CD4-positive, CD25-positive, alpha-beta regulatory T cell (primary cell): ENCODE measurements at regions not wholly inside any gene's neighbourhood (a gene's known extent, or its start where the extent isn't known, plus 50 kb on each side); places are given as distances from the start of the nearest gene placed in this dataset.

Source experiments
- ATAC-seq, 2 donors: fragments of 150-1000 bp; cut with Tn5 transposase; one replicate each; pipeline ENCODE4 v1.10.0; 2021; ENCODE audit warnings: low read depth in 2 of 2, moderate number of reproducible peaks in 2 of 2, moderate library complexity in 1 of 2
- DNase-seq, 3 donors: peaks; one replicate each; pipeline versions ENCODE4 v3.0.0 to v3.0.0-alpha.2; 2012 to 2022; ENCODE audit warnings: mixed read lengths in 1 of 3
- H3K27ac ChIP-seq: one replicate; pipeline ENCODE4 v1.7.0; 2013; ENCODE audit warnings: mild to moderate bottlenecking, low read length; ENCODE audit not compliant: insufficient read depth, poor library complexity, severe bottlenecking
- H3K27me3 ChIP-seq: one replicate; pipeline ENCODE4 v1.7.0; 2013; ENCODE audit warnings: low read length; ENCODE audit not compliant: control insufficient read depth, insufficient read depth
- H3K36me3 ChIP-seq: one replicate; pipeline ENCODE4 v1.7.0; 2013; ENCODE audit warnings: mild to moderate bottlenecking, low read length, moderate library complexity; ENCODE audit not compliant: control insufficient read depth, insufficient read depth
- H3K4me1 ChIP-seq: 2 replicates; pipeline ENCODE4 v1.7.0; 2013; ENCODE audit warnings: mild to moderate bottlenecking, low read length; ENCODE audit not compliant: insufficient read depth, control insufficient read depth, poor library complexity, severe bottlenecking
- H3K4me3 ChIP-seq: one replicate; pipeline ENCODE4 v1.7.0; 2013; ENCODE audit warnings: low read depth, mild to moderate bottlenecking, low read length, moderate library complexity
- H3K9me3 ChIP-seq, 2 experiments: 1 replicate in 1 of 2; 2 replicates in 1 of 2; pipeline ENCODE4 v1.7.0; 2013; ENCODE audit warnings: low read length in 2 of 2, mild to moderate bottlenecking in 1 of 2, moderate library complexity in 1 of 2; ENCODE audit not compliant: control insufficient read depth in 2 of 2
- H3K27ac Mint-ChIP-seq, 3 donors: one replicate each; pipeline ENCODE4 v1.8.0; 2020 to 2022; ENCODE audit warnings: mild to moderate bottlenecking in 3 of 3, mixed read lengths in 3 of 3, moderate library complexity in 2 of 3
- H3K27me3 Mint-ChIP-seq: one replicate; pipeline ENCODE4 v1.8.0; 2022; ENCODE audit warnings: mild to moderate bottlenecking, mixed read lengths
- H3K36me3 Mint-ChIP-seq: one replicate; pipeline ENCODE4 v1.8.0; 2020; ENCODE audit warnings: mixed read lengths
- H3K4me1 Mint-ChIP-seq, 4 donors: one replicate each; pipeline ENCODE4 v1.8.0; 2020 to 2022; ENCODE audit warnings: mixed read lengths in 4 of 4, mild to moderate bottlenecking in 1 of 4
- H3K4me3 Mint-ChIP-seq, 4 donors: one replicate each; pipeline ENCODE4 v1.8.0; 2020 to 2022; ENCODE audit warnings: mild to moderate bottlenecking in 4 of 4, mixed read lengths in 4 of 4, moderate library complexity in 3 of 4
- H3K9me3 Mint-ChIP-seq, 7 donors: one replicate each; pipeline ENCODE4 v1.8.0; 2020 to 2022; ENCODE audit warnings: mixed read lengths in 7 of 7, mild to moderate bottlenecking in 3 of 7, moderate library complexity in 2 of 7

- peaks cover 6 to 30% (median 20%) of the 10 kb centered on the region in 7 donors for H3K9me3 Mint-ChIP-seq
- H3K36me3 Mint-ChIP-seq: no peaks in the 10 kb centered on the region
Observed at GRCh38 chr14:53501361-53502211, 348.5 kb upstream of the DDHD1 start.

DNA sequence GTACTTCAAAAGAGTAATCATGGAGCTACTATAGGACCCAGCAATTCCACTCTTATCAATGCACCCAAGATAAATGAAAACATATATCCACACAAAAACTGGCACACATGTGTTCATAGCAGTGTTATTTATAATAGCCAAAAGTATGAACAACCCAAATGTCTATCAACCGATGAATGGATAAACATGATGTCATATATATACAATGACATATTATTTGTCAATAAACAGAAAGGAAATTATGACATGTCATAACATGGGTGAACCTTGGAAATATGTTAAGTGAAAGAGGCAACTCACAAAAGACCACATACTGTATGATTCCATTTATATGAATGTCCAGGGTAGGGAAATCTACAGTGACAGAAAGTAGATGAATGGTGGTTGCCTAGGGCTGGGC lies 347.1 kb upstream of the DDHD1 start:
- H3K36me3 ChIP-seq: no peaks in the 10 kb centered on the region
- H3K9me3 Mint-ChIP-seq: peaks cover 5 to 24% (median 20%) of the 10 kb centered on the region in 7 donors
- no peaks in the 10 kb centered on the region for H3K4me1 Mint-ChIP-seq
- no peak for ATAC-seq
- H3K4me3 Mint-ChIP-seq: no peak overlapping the region
- H3K27me3 Mint-ChIP-seq: no peaks in the 10 kb centered on the region
- no peak for DNase-seq
- no peak overlapping the region for H3K4me3 ChIP-seq
- H3K36me3 Mint-ChIP-seq: no peaks in the 10 kb centered on the region
- peaks cover 0 to 5% of the 10 kb centered on the region in 2 experiments for H3K9me3 ChIP-seq
- H3K4me1 ChIP-seq: no peaks in the 10 kb centered on the region
- H3K27ac ChIP-seq: no peak overlapping the region
- no peaks in the 10 kb centered on the region for H3K27me3 ChIP-seq
- H3K27ac Mint-ChIP-seq: no peak overlapping the region

More at GRCh38 chr14:53501361-53502211, 348.5 kb upstream of the DDHD1 start:
- Histone ChIP-seq H3K27ac (no peak overlapping the region), H3K27me3 (no peaks in the 10 kb centered on the region), H3K36me3 (no peaks in the 10 kb centered on the region), H3K4me3 (no peak overlapping the region), H3K4me1 (no peaks in the 10 kb centered on the region), H3K9me3 (peaks cover 0 to 5% of the 10 kb centered on the region in 2 experiments)
- Mint-ChIP-seq H3K27me3 (peaks cover 5% of the 10 kb centered on the region), H3K27ac (no peak overlapping the region), H3K4me3 (no peak overlapping the region), H3K4me1 (no peaks in the 10 kb centered on the region)
- no peak for DNase-seq
- no peak for ATAC-seq

- Mint-ChIP-seq H3K27ac (no peak overlapping the region), H3K9me3 (peaks cover 0 to 13% (median 5%) of the 10 kb centered on the region in 7 donors), H3K4me1 (no peaks in the 10 kb centered on the region), H3K36me3 (no peaks in the 10 kb centered on the region), H3K4me3 (peak overlapping the region in 1 of 4 donors; percentile 71), H3K27me3 (no peaks in the 10 kb centered on the region)
- ATAC-seq (no peak), DNase-seq (no peak)
- no peaks in the 10 kb centered on the region for H3K27me3 ChIP-seq
- no peaks in the 10 kb centered on the region for H3K4me1 ChIP-seq
- no peaks in the 10 kb centered on the region for H3K36me3 ChIP-seq
- H3K4me3 ChIP-seq: no peak overlapping the region
- no peaks in the 10 kb centered on the region for H3K9me3 ChIP-seq
- H3K27ac ChIP-seq: no peak overlapping the region
Observed at GRCh38 chr14:53496668-53497067, 343.5 kb upstream of the DDHD1 start.

- no peak for DNase-seq
- no peaks in the 10 kb centered on the region for H3K36me3 Mint-ChIP-seq
- no peaks in the 10 kb centered on the region for H3K27me3 Mint-ChIP-seq
Observed at GRCh38 chr14:53495846-53496343, 342.8 kb upstream of the DDHD1 start.

DNA sequence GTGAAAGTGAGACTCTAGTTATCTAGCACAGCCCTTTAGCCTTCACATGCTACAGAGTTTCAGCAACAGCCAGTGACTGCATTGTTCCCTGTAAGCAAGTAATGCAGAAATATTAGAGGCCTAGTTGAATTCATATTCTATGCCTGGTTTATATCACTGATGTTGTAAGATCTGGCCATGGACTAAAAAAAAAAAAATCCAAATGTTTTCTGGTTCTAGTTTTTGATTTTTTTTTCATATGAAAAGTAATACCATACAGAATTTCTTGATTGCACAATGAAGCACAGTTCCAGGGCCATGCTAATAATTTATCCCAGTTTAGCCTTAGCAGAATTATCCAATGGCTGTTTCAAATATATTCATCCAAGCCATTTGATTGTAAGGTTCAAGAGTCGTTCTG lies 341.5 kb upstream of the DDHD1 start:
- H3K4me1 Mint-ChIP-seq: no peaks in the 10 kb centered on the region

More at GRCh38 chr14:53495846-53496343, 342.8 kb upstream of the DDHD1 start:
- peaks cover 0 to 12% (median 5%) of the 10 kb centered on the region in 7 donors for H3K9me3 Mint-ChIP-seq
- ATAC-seq: no peak
- Histone ChIP-seq H3K36me3 (no peaks in the 10 kb centered on the region), H3K9me3 (no peaks in the 10 kb centered on the region), H3K27me3 (no peaks in the 10 kb centered on the region), H3K4me3 (no peak overlapping the region), H3K27ac (no peak overlapping the region), H3K4me1 (no peaks in the 10 kb centered on the region)
- no peaks in the 10 kb centered on the region for H3K4me1 Mint-ChIP-seq
- no peak overlapping the region for H3K27ac Mint-ChIP-seq
- H3K4me3 Mint-ChIP-seq: no peak overlapping the region

DNA sequence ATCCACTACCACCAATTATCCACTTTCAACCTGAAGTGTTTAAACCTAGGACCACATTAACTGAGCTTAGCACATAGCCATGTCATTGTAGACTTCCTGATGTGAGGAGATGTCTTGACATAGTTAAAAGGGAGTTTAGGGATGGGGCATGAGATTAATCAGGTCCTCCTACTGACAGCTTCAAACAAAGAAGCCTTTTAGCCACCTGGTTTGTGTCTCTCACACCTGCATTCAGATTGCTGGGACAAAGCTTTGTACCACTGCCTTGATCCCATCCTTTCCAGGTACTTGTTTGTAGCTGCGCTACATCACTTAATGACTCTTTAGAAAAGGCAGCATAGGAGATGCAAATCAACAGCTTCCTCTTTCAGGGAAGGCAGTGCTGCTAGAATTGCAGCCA lies 340.7 kb upstream of the DDHD1 start:
- H3K4me1 Mint-ChIP-seq: no peaks in the 10 kb centered on the region

More for the DNA sequence above, 341.5 kb upstream of the DDHD1 start:
- Mint-ChIP-seq H3K27ac (no peak overlapping the region), H3K4me3 (no peak overlapping the region), H3K36me3 (no peaks in the 10 kb centered on the region), H3K27me3 (no peaks in the 10 kb centered on the region), H3K9me3 (peaks cover 0 to 10% (median 3%) of the 10 kb centered on the region in 7 donors)
- DNase-seq: no peak
- H3K27me3 ChIP-seq: no peaks in the 10 kb centered on the region
- H3K4me3 ChIP-seq: no peak overlapping the region
- H3K27ac ChIP-seq: no peak overlapping the region
- H3K36me3 ChIP-seq: no peaks in the 10 kb centered on the region
- no peaks in the 10 kb centered on the region for H3K4me1 ChIP-seq
- H3K9me3 ChIP-seq: no peaks in the 10 kb centered on the region
- ATAC-seq: no peak

GRCh38 chr14:53493320-53493719 lies 340.2 kb upstream of the DDHD1 start:
- Histone ChIP-seq H3K4me3 (no peak overlapping the region), H3K27me3 (no peaks in the 10 kb centered on the region), H3K9me3 (no peaks in the 10 kb centered on the region), H3K4me1 (no peaks in the 10 kb centered on the region), H3K27ac (no peak overlapping the region), H3K36me3 (no peaks in the 10 kb centered on the region)
- H3K36me3 Mint-ChIP-seq: no peaks in the 10 kb centered on the region
- no peak overlapping the region for H3K27ac Mint-ChIP-seq
- DNase-seq (no peak), ATAC-seq (no peak)
- H3K27me3 Mint-ChIP-seq: no peaks in the 10 kb centered on the region
- H3K4me1 Mint-ChIP-seq: no peaks in the 10 kb centered on the region
- peaks cover 0 to 10% (median 3%) of the 10 kb centered on the region in 7 donors for H3K9me3 Mint-ChIP-seq
- H3K4me3 Mint-ChIP-seq: no peak overlapping the region

More for the DNA sequence above, 340.7 kb upstream of the DDHD1 start:
- H3K4me1 ChIP-seq: no peaks in the 10 kb centered on the region
- H3K4me3 ChIP-seq: no peak overlapping the region
- no peaks in the 10 kb centered on the region for H3K9me3 ChIP-seq
- Mint-ChIP-seq H3K9me3 (peaks cover 0 to 10% (median 3%) of the 10 kb centered on the region in 7 donors), H3K36me3 (no peaks in the 10 kb centered on the region), H3K27ac (no peak overlapping the region), H3K27me3 (no peaks in the 10 kb centered on the region), H3K4me3 (no peak overlapping the region)
- no peaks in the 10 kb centered on the region for H3K27me3 ChIP-seq
- H3K27ac ChIP-seq: no peak overlapping the region
- no peaks in the 10 kb centered on the region for H3K36me3 ChIP-seq
- ATAC-seq (no peak), DNase-seq (no peak)

DNA sequence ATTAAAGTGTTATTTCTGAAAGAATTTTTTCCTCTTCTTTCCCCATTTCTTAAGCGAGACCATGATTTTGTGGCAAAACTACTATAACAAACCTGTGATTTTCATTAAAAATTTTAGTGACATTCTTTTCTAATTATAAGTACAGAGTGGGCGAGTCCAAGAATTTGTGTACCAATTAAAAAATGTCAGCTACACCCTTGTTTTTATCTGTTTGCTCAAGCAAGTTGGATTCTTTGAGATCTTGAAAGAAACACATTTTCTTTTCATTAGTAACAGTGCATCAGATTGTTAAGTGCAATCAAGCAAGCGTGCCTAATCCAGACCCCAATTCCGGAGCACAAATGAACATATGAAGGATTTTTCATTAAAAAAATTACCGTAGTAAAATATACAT lies 338.8 kb upstream of the DDHD1 start:
- peaks cover 0 to 11% (median 3%) of the 10 kb centered on the region in 7 donors for H3K9me3 Mint-ChIP-seq

More for the DNA sequence above, 338.8 kb upstream of the DDHD1 start:
- H3K4me3 ChIP-seq: no peak overlapping the region
- no peak overlapping the region for H3K27ac ChIP-seq
- H3K4me1 ChIP-seq: no peaks in the 10 kb centered on the region
- no peaks in the 10 kb centered on the region for H3K4me1 Mint-ChIP-seq
- no peak overlapping the region for H3K27ac Mint-ChIP-seq
- H3K27me3 Mint-ChIP-seq: no peaks in the 10 kb centered on the region
- ATAC-seq (no peak), DNase-seq (no peak)
- no peaks in the 10 kb centered on the region for H3K9me3 ChIP-seq
- no peaks in the 10 kb centered on the region for H3K27me3 ChIP-seq
- H3K36me3 Mint-ChIP-seq: no peaks in the 10 kb centered on the region
- no peak overlapping the region for H3K4me3 Mint-ChIP-seq
- H3K36me3 ChIP-seq: no peaks in the 10 kb centered on the region
